GM12891 (cell line): ENCODE measurements at regions not wholly inside any gene's neighbourhood (a gene's known extent, or its start where the extent isn't known, plus 50 kb on each side); places are given as distances from the start of the nearest gene placed in this dataset.

Experiments
- DNase-seq: peaks from one replicate; pipeline ENCODE4 v3.0.0; 2011; ENCODE audit warnings: low spot score; ENCODE audit not compliant: insufficient read length
- FAIRE-seq: peaks from 2 replicates; lab custom pipeline; 2011; peaks lifted over from hg19 to GRCh38; lab: Jason Lieb, UNC
- PAX5 ChIP-seq: IDR thresholded peaks from 2 replicates; pipeline ENCODE4 v1.6.1; 2011; ENCODE audit warnings: low read length, moderate library complexity, mild to moderate bottlenecking; ENCODE audit not compliant: insufficient read depth, severe bottlenecking
- POLR2A ChIP-seq: IDR thresholded peaks from 2 replicates; pipeline ENCODE4 v1.6.1; 2011; ENCODE audit warnings: low read depth, low read length, control low read depth
- POLR2AphosphoS5 ChIP-seq: IDR thresholded peaks from 2 replicates; pipeline ENCODE4 v1.6.1; 2011; ENCODE audit warnings: low read depth, low read length, control low read depth
- POU2F2 ChIP-seq: IDR thresholded peaks from 2 replicates; pipeline ENCODE4 v1.6.1; 2011; ENCODE audit warnings: low read depth, mild to moderate bottlenecking, control low read depth, low read length, moderate library complexity
- SPI1 ChIP-seq: IDR thresholded peaks from 2 replicates; pipeline ENCODE4 v1.6.1; 2011; ENCODE audit warnings: low read depth, low read length, control low read depth
- TAF1 ChIP-seq: IDR thresholded peaks from 2 replicates; pipeline ENCODE4 v1.6.1; 2011; ENCODE audit warnings: low read depth, low read length, control low read depth

DNA sequence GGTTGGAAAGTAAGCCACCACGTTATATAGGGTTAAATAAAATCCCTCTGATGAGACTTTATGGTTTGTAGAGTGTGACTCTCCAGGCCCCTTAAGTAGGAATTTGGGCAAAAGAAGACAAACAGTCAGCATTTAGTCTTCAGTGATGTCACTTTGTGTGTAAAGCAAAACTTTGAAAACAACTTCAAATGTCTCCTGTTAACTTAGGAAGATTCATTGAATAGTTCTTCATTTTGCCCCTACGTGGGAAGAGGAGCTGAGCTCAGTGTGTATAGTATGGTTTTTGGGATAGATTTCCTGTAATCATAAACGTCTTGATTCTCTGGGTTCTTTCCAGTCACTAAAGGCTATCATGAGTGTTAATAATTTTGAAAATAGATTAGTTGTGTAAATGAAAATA, 101.3 kb downstream of the GADD45G start:
- DNase-seq (no peak), FAIRE-seq (no peak)
- TF ChIP-seq POLR2AphosphoS5: no peak
- TF ChIP-seq POLR2A: no peak
- no peak for TF ChIP-seq PAX5
- no peak for TF ChIP-seq TAF1
- TF ChIP-seq SPI1: no peak
- TF ChIP-seq POU2F2: no peak

DNA sequence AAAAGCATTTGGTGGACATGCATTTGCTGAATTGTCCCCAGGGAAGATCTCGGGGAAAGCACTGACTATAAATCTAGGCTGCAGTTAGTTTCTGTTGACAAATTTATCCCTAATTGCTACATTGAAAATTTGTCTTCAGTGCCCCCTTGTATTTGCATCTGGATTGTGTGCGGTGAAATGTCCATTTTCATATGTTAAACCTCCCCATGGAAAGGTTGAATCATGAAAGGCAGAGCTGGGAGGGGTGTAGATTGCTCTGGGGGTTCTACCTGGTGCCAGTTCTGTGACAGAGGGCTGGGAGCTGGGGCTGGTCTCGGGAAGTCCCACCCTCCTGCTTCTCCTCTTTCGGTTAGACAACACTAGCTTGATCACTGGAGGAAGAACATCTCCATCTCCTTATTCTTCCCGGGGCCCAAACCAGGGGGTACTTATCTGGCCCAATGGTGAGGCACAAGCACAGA, 101.9 kb downstream of the GADD45G start:
- FAIRE-seq (peak; percentile 71), DNase-seq (no peak)
- TF ChIP-seq SPI1 (no peak), POLR2AphosphoS5 (no peak), TAF1 (no peak), PAX5 (no peak), POLR2A (no peak), POU2F2 (no peak)

DNA sequence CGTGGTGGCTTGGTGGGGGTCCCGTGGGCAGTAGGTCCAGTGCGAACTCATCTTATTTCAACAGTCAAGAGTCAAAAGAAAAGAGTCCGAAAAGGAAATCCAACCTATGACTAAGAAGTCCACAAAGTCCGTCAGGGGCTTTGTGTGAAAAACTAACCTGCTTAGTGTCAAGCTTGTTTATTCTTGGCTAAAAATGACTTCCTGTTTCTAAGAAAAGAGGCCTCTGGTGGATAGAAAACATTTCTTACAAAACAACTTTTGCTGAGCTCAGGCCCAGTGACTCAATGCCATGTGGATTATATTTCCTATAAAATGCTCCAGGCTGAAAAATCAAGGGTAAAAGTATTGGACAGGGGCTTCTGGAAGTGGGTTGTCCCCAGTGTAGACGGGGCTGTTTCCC, 105.9 kb downstream of the GADD45G start:
- FAIRE-seq (no peak), DNase-seq (no peak)
- TF ChIP-seq SPI1 (peak; percentile 45; the same call in 1 of the 2 replicates), PAX5 (no peak)

DNA sequence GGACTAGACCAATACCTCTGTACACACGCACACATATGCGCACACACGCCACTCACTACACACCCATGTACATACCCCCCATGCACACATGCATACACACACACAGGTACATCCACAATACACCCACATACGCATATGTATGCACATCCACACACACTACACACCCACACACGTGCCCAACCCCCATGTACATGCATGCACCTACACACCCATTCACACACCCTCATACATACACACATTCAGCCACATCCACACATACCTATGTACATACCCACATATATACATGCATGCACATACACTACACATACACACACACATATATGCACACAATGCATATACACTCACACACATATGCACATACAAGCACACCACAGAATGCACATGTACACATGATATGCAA, 107.1 kb downstream of the GADD45G start:
- no peak for DNase-seq
- FAIRE-seq: peak; percentile 83
- TF ChIP-seq POU2F2 (no peak), POLR2A (no peak), PAX5 (no peak), POLR2AphosphoS5 (no peak), SPI1 (no peak), TAF1 (no peak)

DNA sequence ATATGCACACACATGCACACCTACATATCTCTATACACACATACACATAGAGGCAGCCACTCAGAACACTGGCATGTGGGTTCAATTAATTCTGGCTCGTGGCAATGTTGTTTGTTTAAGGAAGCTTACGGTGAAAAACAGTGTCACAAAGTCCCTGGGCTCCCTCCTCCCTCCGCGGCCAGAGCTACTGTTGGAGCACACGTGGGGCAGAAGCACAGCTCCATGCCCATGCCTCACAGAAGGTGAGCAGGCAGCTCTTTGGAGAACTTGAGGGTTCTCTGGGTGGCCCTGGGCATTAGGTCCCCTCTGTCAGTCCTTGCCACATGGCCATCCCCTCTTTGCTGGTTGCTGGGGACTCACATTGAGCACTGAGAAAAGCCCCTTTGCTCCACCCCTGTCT, 107.5 kb downstream of the GADD45G start:
- FAIRE-seq: no peak
- TF ChIP-seq POLR2A: no peak
- TF ChIP-seq SPI1: no peak
- no peak for TF ChIP-seq PAX5
- no peak for TF ChIP-seq POLR2AphosphoS5
- TF ChIP-seq POU2F2: no peak

DNA sequence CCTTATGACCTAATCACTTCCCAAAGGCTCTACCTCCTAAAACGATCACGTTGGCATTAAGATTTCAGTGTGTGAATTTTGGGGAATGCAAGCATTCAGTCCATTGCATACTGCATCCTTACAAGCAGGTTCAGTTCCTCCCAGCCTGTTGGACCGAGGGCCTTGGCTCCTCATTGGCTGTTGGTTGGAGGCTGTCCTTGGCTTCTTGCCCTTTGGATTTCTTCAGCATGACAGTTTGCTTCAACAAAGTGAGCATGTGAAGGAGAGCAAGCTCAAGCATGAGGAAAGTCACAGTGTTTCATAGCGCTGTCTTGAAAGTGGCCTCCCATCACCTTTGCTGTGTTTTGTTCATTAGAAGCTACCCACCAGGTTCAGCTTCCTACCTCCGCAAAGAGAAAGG, 109.5 kb downstream of the GADD45G start:
- peak; percentile 61 for FAIRE-seq
- TF ChIP-seq POLR2A: no peak
- TF ChIP-seq SPI1: no peak
- no peak for TF ChIP-seq POU2F2
- TF ChIP-seq TAF1: no peak

More for the DNA sequence above, 107.5 kb downstream of the GADD45G start:
- DNase-seq: no peak

DNA sequence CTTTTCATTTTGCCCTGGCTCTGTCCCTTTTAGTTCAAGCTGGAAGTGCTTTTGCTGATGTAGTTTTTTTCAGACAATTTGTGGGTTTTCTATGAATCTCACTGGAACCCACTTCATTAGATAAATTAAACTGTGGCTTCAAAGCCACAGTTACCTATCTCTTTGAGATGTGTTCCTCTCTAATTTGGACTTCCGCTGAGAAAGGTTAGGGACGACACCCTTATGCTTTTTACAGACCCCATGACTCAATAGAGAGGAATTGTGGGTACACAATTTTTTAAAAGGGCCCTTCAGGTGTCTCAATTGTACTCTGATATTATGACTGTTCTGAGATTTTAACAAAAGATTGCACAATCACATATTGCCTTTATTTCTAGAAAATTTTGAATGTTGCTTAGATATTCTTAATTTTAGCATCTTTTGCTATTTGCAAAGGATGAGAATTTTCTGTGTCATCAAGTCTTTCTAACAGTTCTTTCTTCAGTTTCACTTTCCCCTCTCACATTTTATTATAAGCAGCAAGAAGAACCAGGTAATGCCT, 110.6 kb downstream of the GADD45G start:
- TF ChIP-seq PAX5: no peak
- TF ChIP-seq SPI1: no peak
- no peak for TF ChIP-seq POLR2A
- no peak for TF ChIP-seq POU2F2
- no peak for TF ChIP-seq TAF1
- no peak for TF ChIP-seq POLR2AphosphoS5
- FAIRE-seq (no peak), DNase-seq (no peak)

More for the DNA sequence above, 109.5 kb downstream of the GADD45G start:
- no peak for DNase-seq

DNA sequence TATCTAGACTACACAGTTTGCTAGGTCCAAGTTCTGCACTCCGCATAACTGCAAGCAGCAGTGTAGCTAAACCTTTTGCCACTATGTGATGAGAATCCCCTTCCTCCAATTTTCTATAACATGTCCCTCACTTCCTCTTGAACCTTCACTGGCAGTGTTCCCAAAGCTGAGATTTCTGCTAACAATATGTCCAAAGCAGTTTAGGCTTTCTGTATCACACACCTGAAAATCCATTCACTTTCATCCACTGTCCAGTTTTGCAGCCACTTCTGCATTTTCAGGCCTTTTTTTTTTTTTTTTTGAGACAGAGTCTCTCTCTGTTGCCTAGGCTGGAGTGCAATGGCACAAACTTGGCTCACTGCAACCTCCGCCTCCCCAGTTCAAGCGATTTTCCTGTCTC, 111.1 kb downstream of the GADD45G start:
- FAIRE-seq (no peak), DNase-seq (no peak)

DNA sequence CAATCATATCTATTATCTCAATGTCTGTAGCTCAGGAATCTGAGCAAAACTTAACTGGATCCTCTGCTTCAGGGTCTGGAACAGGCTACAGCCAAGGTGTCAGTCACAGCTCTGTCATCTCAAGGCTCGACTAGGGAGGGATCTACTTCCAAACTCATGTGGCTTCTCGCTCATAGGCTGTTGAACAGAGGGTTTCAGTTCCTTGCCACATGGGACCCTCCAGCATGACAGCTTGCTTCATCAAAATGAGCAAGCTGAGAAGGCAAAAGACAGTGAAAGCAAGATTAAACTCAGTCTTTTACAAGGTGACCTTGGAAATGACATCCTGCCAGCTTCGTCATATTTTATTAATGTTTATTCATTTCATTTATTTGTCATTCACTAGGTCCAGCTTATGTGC, 111.7 kb downstream of the GADD45G start:
- TF ChIP-seq SPI1: peak; percentile 85
- TF ChIP-seq POU2F2: no peak
- no peak for DNase-seq
- peak; percentile 87 for FAIRE-seq

More for the DNA sequence above, 111.1 kb downstream of the GADD45G start:
- TF ChIP-seq POLR2AphosphoS5 (no peak), TAF1 (no peak), POLR2A (no peak)

DNA sequence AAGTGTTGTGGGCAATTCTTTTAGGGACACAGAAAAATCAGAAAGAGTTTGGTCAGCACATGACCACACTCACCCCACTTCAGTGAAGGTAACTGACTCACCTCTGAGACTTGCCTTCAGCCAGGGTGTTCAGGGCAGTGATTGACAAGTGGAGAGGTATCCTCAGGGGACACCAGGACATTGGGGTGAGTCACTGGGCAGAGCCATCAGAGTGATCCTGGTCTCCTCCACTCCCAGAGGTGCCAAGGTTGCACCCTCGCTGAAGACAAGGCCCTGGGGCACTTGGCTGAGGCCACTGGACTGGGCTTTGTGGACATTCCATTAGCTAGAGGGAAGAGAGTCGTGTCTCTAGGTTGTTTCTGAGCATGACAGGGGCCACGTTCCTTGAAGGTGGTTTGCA, 113.4 kb downstream of the GADD45G start:
- FAIRE-seq (no peak), DNase-seq (no peak)
- TF ChIP-seq POLR2AphosphoS5: no peak
- no peak for TF ChIP-seq POU2F2
- TF ChIP-seq POLR2A: no peak

DNA sequence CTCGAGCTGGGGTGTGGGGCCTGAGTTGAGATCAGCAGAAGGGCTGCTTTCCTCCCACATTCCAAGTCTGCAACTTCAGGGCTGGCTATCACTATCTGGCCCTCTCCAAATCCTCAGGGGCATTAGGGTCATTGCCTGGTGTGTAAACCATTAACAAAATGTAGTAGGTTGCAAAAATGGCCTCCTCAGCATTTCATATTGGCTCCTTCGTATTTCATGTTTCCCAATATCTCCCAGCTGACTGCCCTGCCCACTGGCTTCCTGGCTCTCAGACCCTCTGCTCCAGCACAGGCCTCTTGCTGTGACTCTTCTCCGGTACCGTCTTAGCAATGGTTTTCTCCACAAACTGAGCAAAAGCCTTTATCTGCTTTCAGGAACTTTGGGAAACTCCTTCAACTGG, 113.8 kb downstream of the GADD45G start:
- DNase-seq: no peak
- no peak for TF ChIP-seq SPI1
- no peak for TF ChIP-seq POLR2AphosphoS5
- no peak for TF ChIP-seq TAF1
- TF ChIP-seq PAX5: no peak
- TF ChIP-seq POU2F2: no peak
- no peak for TF ChIP-seq POLR2A
- no peak for FAIRE-seq

DNA sequence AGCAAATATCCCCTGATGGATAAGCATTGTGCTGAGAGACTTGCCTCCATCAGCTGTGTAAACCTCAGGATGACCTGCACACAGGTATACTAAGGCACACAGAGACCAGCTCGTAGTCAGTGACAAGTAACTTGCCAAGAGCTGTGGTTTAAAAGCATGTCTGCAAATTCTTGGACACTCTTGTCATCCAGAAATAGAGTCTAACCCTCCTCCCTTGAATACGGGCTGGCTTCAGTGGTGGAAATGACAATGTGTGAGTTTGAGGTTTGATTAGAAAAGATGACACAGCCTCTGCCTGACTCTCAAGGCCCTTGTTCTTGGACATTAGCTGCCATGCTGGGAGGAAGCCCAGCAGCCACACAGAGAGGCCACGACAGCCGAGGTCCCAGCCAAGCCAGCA, 114.4 kb downstream of the GADD45G start:
- TF ChIP-seq SPI1 (no peak), PAX5 (no peak), POLR2A (no peak), POU2F2 (no peak), POLR2AphosphoS5 (no peak), TAF1 (no peak)
- DNase-seq (no peak), FAIRE-seq (peak; percentile 20)
